Activated naive CD8-positive, alpha-beta T cell treated with anti-CD3 and anti-CD28 coated beads, Interleukin-2, amount 10 ng/mL, durations not matched to agents 7 days and 5 days (primary cell): ENCODE measurements at regions not wholly inside any gene's neighbourhood (a gene's known extent, or its start where the extent isn't known, plus 50 kb on each side); places are given as distances from the start of the nearest gene placed in this dataset.
"Not testable (repeated sequence)": the region's sequence is repeated elsewhere in the genome, so short reads cannot be mapped to it uniquely, and the experiment has no call there.

Experiments used
- ATAC-seq: fragments of 150-1000 bp; cut with Tn5 transposase; one replicate; pipeline ENCODE4 v1.10.0; 2021; ENCODE audit warnings: low read depth, moderate library complexity
- POLR2A ChIA-PET: fragments of 350-600 bp; sonication (Branson Sonifier 250); formaldehyde crosslinking; loops from one replicate; lab custom pipeline; 2021; ENCODE audit warnings: antibody characterized with exemption; lab: Charles Lee
- DNase-seq: peaks from one replicate; pipeline ENCODE4 v3.0.0; 2021
- H3K27ac Mint-ChIP-seq: one replicate; pipeline ENCODE4 v1.8.0; 2022; ENCODE audit warnings: mild to moderate bottlenecking, mixed read lengths
- H3K27me3 Mint-ChIP-seq: one replicate; pipeline ENCODE4 v1.8.0; 2022; ENCODE audit warnings: mild to moderate bottlenecking, moderate library complexity, mixed read lengths
- H3K36me3 Mint-ChIP-seq: one replicate; pipeline ENCODE4 v1.8.0; 2021; ENCODE audit warnings: mild to moderate bottlenecking, mixed read lengths
- H3K4me1 Mint-ChIP-seq: one replicate; pipeline ENCODE4 v1.8.0; 2021; ENCODE audit warnings: mixed read lengths
- H3K4me3 Mint-ChIP-seq: one replicate; pipeline ENCODE4 v1.8.0; 2022; ENCODE audit warnings: mild to moderate bottlenecking, moderate library complexity, mixed read lengths
- H3K9me3 Mint-ChIP-seq: one replicate; pipeline ENCODE4 v1.8.0; 2021; ENCODE audit warnings: mixed read lengths

DNA sequence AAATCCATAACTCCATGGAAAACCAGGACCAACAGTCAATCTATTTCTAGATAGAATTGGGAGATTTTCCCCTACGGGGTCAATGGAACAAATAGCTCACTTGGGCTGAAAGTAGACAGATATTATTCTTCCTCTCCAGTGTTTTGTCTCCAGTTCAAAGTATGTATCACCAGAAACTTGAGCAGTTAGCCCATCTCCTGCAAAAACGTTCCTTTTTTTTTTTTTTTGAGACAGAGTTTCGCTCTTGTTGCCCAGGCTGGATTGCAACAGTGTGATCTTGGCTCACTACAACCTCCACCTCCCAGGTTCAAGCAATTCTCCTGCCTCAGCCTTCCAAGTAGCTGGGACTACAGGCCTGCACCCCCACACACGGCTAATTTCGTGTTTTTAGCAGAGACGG is 390.0 kb upstream of the AUTS2 start:
- H3K36me3 Mint-ChIP-seq, result no peaks in the 10 kb centered on the region
- H3K27ac Mint-ChIP-seq, result no peak overlapping the region
- peaks cover 4% of the 10 kb centered on the region for H3K9me3 Mint-ChIP-seq
- ATAC-seq (no peak), DNase-seq (no peak)
- H3K27me3 Mint-ChIP-seq, result no peaks in the 10 kb centered on the region
- H3K4me3 Mint-ChIP-seq, result no peak overlapping the region
- POLR2A ChIA-PET, result no interaction called here
- H3K4me1 Mint-ChIP-seq, result no peaks in the 10 kb centered on the region

DNA sequence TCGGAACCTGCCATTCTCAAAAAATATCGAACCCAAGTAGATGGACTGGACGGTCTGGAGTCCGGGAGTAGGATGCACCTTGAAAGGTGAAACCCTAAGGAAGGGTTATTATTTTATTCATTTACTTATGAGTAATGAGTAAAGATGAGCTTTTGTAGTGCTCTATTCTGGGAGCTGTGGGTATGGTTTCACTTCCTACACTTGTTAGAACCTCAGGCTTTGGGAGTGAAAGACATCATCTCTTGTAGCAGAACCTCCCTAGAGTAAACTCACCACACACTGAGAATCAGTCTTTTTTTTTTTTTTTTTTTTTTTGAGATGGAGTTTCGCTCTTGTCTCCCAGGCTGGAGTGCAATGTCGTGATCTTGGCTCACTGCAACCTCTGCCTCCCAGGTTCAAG is 389.4 kb upstream of the AUTS2 start:
- H3K9me3 Mint-ChIP-seq, result peaks cover 5% of the 10 kb centered on the region
- H3K4me1 Mint-ChIP-seq, result no peaks in the 10 kb centered on the region
- ATAC-seq, result no peak
- POLR2A ChIA-PET, result no interaction called here
- DNase-seq, result no peak
- H3K27me3 Mint-ChIP-seq, result no peaks in the 10 kb centered on the region
- H3K4me3 Mint-ChIP-seq, result no peak overlapping the region
- no peaks in the 10 kb centered on the region for H3K36me3 Mint-ChIP-seq
- H3K27ac Mint-ChIP-seq, result no peak overlapping the region

- DNase-seq (no peak), ATAC-seq (no peak)
- peaks cover 1% of the 10 kb centered on the region for H3K9me3 Mint-ChIP-seq
- H3K4me1 Mint-ChIP-seq, result no peaks in the 10 kb centered on the region
- POLR2A ChIA-PET, result no interaction called here
- H3K36me3 Mint-ChIP-seq, result no peaks in the 10 kb centered on the region
- H3K27ac Mint-ChIP-seq, result no peak overlapping the region
- H3K4me3 Mint-ChIP-seq, result no peak overlapping the region
- H3K27me3 Mint-ChIP-seq, result no peaks in the 10 kb centered on the region
These were observed 386.9 kb upstream of the AUTS2 start for GRCh38 chr7:69211336-69211735.

GRCh38 chr7:69211739-69212138 is 386.5 kb upstream of the AUTS2 start:
- H3K27ac Mint-ChIP-seq, result no peak overlapping the region
- no peak for ATAC-seq
- H3K4me1 Mint-ChIP-seq, result no peaks in the 10 kb centered on the region
- no peak overlapping the region for H3K4me3 Mint-ChIP-seq
- H3K9me3 Mint-ChIP-seq, result peaks cover 1% of the 10 kb centered on the region
- no peaks in the 10 kb centered on the region for H3K36me3 Mint-ChIP-seq
- no peak for DNase-seq
- POLR2A ChIA-PET, result no interaction called here
- no peaks in the 10 kb centered on the region for H3K27me3 Mint-ChIP-seq

- H3K4me1 Mint-ChIP-seq, result no peaks in the 10 kb centered on the region
- ATAC-seq (no peak), DNase-seq (no peak)
- peaks cover 1% of the 10 kb centered on the region for H3K9me3 Mint-ChIP-seq
- H3K36me3 Mint-ChIP-seq, result no peaks in the 10 kb centered on the region
- no peak overlapping the region for H3K27ac Mint-ChIP-seq
- no peaks in the 10 kb centered on the region for H3K27me3 Mint-ChIP-seq
- no peak overlapping the region for H3K4me3 Mint-ChIP-seq
- POLR2A ChIA-PET, result no interaction called here
These were observed 384.4 kb upstream of the AUTS2 start for GRCh38 chr7:69213878-69214277.

GRCh38 chr7:69215516-69215915 is 382.8 kb upstream of the AUTS2 start:
- ATAC-seq, POLR2A ChIA-PET, H3K36me3 Mint-ChIP-seq, DNase-seq, H3K4me3 Mint-ChIP-seq, H3K27me3 Mint-ChIP-seq, H3K9me3 Mint-ChIP-seq, H3K27ac Mint-ChIP-seq, H3K4me1 Mint-ChIP-seq: not testable (repeated sequence)

DNA sequence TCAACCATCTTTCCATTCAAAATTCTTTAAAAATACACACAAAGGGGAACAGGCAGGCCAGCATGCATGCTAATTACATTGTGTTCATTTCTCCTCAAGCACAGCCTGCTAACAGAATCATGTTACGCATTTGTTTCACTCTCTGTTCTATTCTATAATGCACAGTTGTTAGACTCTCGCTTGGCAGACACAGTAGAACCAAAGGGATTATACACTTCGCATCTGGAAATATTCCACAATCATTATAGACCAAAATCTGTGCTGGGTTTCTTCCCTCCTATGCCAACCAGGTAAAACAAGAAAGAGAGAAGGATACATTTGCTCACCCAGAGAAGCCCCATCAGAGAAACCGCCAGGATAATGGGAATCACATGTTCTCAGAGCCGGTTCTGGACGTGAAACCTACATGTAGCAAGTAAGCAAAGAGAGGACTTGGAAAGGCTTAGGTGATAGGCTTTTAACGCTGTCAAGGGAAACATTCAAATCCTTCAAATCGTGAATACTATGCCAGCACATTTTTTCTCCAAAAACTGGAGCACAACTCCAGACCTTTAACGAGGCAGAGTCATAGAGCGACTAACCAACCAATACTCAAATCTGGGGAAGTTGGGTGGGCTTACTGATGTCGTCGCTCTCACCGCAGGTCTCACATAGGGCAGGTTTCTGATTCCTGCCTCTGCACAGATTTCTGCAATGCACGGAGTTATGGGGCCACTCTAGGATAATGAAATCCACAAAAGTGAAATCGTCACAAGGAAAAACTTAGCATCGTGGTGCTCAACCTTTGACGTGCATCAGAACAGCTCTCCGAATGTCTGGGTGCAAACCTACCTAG is 380.5 kb upstream of the AUTS2 start:
- no peaks in the 10 kb centered on the region for H3K36me3 Mint-ChIP-seq
- ATAC-seq (no peak), DNase-seq (no peak)
- no peak overlapping the region for H3K27ac Mint-ChIP-seq
- peaks cover 5% of the 10 kb centered on the region for H3K9me3 Mint-ChIP-seq
- POLR2A ChIA-PET, result no interaction called here
- no peak overlapping the region for H3K4me3 Mint-ChIP-seq
- no peaks in the 10 kb centered on the region for H3K27me3 Mint-ChIP-seq
- no peaks in the 10 kb centered on the region for H3K4me1 Mint-ChIP-seq

GRCh38 chr7:69218576-69218975 is 379.7 kb upstream of the AUTS2 start:
- Mint-ChIP-seq H3K4me1 (no peaks in the 10 kb centered on the region), H3K36me3 (no peaks in the 10 kb centered on the region), H3K4me3 (no peak overlapping the region), H3K9me3 (peaks cover 3% of the 10 kb centered on the region), H3K27ac (no peak overlapping the region), H3K27me3 (no peaks in the 10 kb centered on the region)
- no peak for DNase-seq
- POLR2A ChIA-PET, result no interaction called here
- ATAC-seq, result no peak

DNA sequence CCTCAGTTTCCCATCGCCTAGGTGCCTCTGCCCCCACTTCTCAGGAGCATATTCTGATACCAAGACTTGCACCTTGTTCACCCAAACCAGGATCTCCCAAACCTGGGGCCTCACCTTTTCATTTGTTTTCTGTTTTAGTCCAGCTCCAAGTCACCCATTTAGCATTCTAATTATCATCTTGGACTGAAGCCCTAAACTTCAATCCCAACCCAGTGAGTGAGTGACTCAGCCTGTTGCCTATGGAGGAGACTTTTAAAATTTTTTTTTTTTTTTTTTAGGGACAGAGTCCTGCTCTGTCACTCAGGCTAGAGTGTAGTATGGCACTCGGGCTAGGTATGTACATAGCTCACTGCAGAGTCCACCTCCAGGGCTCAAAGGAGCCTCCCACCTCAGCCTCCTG is 378.9 kb upstream of the AUTS2 start:
- ATAC-seq (no peak), DNase-seq (no peak)
- no peaks in the 10 kb centered on the region for H3K36me3 Mint-ChIP-seq
- H3K4me3 Mint-ChIP-seq, result no peak overlapping the region
- peaks cover 6% of the 10 kb centered on the region for H3K9me3 Mint-ChIP-seq
- H3K27ac Mint-ChIP-seq, result no peak overlapping the region
- POLR2A ChIA-PET, result no interaction called here
- H3K27me3 Mint-ChIP-seq, result no peaks in the 10 kb centered on the region
- no peaks in the 10 kb centered on the region for H3K4me1 Mint-ChIP-seq

DNA sequence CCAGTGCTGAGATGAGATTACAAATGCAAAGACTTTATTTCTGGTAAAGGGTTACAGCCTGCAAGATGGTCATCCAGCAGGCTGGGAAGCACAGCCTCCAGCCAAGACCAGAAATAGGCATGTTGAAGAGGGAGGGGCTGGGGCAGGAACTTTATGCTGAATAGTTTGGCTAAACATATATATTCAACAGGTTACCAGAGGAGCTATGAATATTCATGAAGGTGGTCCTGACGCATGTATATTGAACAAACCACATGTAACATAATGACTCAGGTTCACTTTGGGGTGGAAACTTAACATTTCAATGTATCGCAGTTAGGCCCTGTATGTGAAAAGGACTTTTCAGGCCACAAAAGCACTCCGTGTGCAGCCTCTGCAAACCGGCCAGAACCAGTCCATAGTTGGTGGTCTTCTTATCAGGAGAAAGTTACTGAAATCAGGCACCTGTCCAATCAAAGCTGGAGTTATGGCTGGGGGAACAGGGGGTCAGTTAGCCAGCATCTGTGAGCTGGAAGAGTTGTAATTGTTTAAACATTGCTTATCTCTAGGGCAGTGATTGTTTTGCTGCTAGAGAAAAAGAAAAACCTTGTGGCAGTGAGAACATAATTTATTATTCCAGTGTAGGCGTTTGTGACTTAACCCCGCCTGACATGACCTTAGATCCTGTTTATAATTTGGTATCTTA is 372.9 kb upstream of the AUTS2 start:
- DNase-seq (no peak), ATAC-seq (no peak)
- no peak overlapping the region for H3K27ac Mint-ChIP-seq
- H3K36me3 Mint-ChIP-seq, result no peaks in the 10 kb centered on the region
- POLR2A ChIA-PET, result no interaction called here
- H3K9me3 Mint-ChIP-seq, result peaks cover 10% of the 10 kb centered on the region
- no peaks in the 10 kb centered on the region for H3K4me1 Mint-ChIP-seq
- H3K27me3 Mint-ChIP-seq, result no peaks in the 10 kb centered on the region
- H3K4me3 Mint-ChIP-seq, result no peak overlapping the region

- POLR2A ChIA-PET, result no interaction called here
- H3K4me1 Mint-ChIP-seq, result no peaks in the 10 kb centered on the region
- H3K4me3 Mint-ChIP-seq, result no peak overlapping the region
- no peaks in the 10 kb centered on the region for H3K27me3 Mint-ChIP-seq
- peaks cover 10% of the 10 kb centered on the region for H3K9me3 Mint-ChIP-seq
- no peak overlapping the region for H3K27ac Mint-ChIP-seq
- DNase-seq (no peak), ATAC-seq (no peak)
- no peaks in the 10 kb centered on the region for H3K36me3 Mint-ChIP-seq
These were observed 370.0 kb upstream of the AUTS2 start for GRCh38 chr7:69228212-69228811.

DNA sequence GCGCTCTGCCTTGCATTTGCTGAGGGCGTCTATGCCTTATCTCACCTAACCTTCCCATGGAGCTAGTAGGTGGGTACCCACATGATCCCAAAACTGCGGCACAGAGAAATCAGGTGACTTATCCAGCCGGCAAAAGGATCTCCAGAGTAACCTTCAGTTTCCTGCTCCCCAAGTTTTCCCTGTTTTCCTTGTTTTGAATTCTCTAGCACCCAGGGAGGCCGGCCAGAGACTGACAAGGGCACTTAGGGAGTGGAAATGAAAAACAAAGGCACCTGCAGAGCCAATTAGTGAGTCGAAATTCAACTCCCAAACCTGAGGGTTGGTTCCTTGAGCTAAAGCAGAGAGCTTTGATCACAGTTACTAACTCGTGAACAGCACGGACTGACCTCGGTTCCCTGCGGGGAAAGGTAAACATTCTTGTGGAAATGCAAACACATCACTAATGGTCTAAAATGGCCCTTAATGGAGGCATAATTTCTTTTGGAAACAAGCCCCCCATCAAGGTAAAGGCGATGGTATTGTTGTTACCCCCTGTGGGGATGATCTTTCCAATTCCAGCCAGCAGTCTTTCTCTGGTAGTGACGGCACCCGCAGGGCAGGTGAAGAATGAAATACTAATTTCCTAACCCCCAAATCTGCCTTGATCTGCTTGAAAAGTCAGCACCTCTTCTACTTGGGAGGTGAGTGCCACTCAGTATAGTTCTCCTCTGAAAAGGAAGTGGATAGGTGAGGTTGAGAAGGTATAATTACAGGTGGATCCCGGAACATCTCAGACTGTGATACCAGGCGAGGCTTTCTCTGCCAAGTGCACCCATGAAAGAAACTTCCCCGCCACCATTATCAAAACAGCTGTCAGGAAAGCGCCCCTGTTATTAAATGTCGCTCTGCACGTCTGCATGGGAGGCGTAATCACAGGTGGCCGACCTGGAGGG is 365.6 kb upstream of the AUTS2 start:
- no peaks in the 10 kb centered on the region for H3K36me3 Mint-ChIP-seq
- ATAC-seq (no peak), DNase-seq (no peak)
- H3K27ac Mint-ChIP-seq, result no peak overlapping the region
- no peaks in the 10 kb centered on the region for H3K4me1 Mint-ChIP-seq
- POLR2A ChIA-PET, result no interaction called here
- H3K27me3 Mint-ChIP-seq, result no peaks in the 10 kb centered on the region
- H3K9me3 Mint-ChIP-seq, result peaks cover 8% of the 10 kb centered on the region
- H3K4me3 Mint-ChIP-seq, result no peak overlapping the region

- Mint-ChIP-seq H3K4me1 (no peaks in the 10 kb centered on the region), H3K4me3 (no peak overlapping the region), H3K36me3 (no peaks in the 10 kb centered on the region), H3K27me3 (no peaks in the 10 kb centered on the region), H3K27ac (no peak overlapping the region), H3K9me3 (peaks cover 2% of the 10 kb centered on the region)
- POLR2A ChIA-PET, result no interaction called here
- DNase-seq (no peak), ATAC-seq (no peak)
These were observed 360.7 kb upstream of the AUTS2 start for GRCh38 chr7:69237541-69237940.
